HFF-Myc (cell line): ENCODE measurements at regions not wholly inside any gene's neighbourhood (a gene's known extent, or its start where the extent isn't known, plus 50 kb on each side); places are given as distances from the start of the nearest gene placed in this dataset.

ENCODE experiments used
- DNase-seq: peaks from one replicate; pipeline ENCODE4 v3.0.0-alpha.2; 2011; ENCODE audit warnings: low read depth; ENCODE audit errors: extremely low read depth
- H3K4me3 ChIP-seq: replicated peaks from 2 replicates; pipeline ENCODE4 v1.5.1; 2011; ENCODE audit warnings: low read depth, mild to moderate bottlenecking, control low read depth, low read length
- CTCF ChIP-seq: IDR thresholded peaks from 2 replicates; pipeline ENCODE4 v1.5.1; 2012; ENCODE audit warnings: mild to moderate bottlenecking, low read depth, low read length, control low read depth; ENCODE audit errors: missing control alignments

- no peak overlapping the region for H3K4me3 ChIP-seq
- TF ChIP-seq CTCF, result no peak
- DNase-seq, result no peak
Measured at GRCh38 chr3:168888781-168889180, 774.7 kb downstream of the MECOM start.

- no peak overlapping the region for H3K4me3 ChIP-seq
- peak; percentile 12 for DNase-seq
- TF ChIP-seq CTCF, result no peak
Measured at GRCh38 chr3:168885028-168885427, 778.5 kb downstream of the MECOM start.

GRCh38 chr3:168884353-168884903, 779.1 kb downstream of the MECOM start:
- no peak overlapping the region for H3K4me3 ChIP-seq
- DNase-seq, result peak; percentile 81
- no peak for TF ChIP-seq CTCF

- H3K4me3 ChIP-seq, result no peak overlapping the region
- no peak for DNase-seq
- TF ChIP-seq CTCF, result no peak
Measured at GRCh38 chr3:168883145-168883544, 780.4 kb downstream of the MECOM start.

GRCh38 chr3:168881804-168882203, 781.7 kb downstream of the MECOM start:
- TF ChIP-seq CTCF, result no peak
- DNase-seq, result peak; percentile 4
- no peak overlapping the region for H3K4me3 ChIP-seq

GRCh38 chr3:168878655-168879054, 782.9 kb upstream of the GOLIM4 start:
- DNase-seq, result peak; percentile 10
- TF ChIP-seq CTCF, result no peak
- H3K4me3 ChIP-seq, result no peak overlapping the region

- no peak for TF ChIP-seq CTCF
- no peak for DNase-seq
- no peak overlapping the region for H3K4me3 ChIP-seq
Measured at GRCh38 chr3:168877899-168878298, 782.2 kb upstream of the GOLIM4 start.
